Limb (tissue), 2 donors: ENCODE measurements at regions not wholly inside any gene's neighbourhood (a gene's known extent, or its start where the extent isn't known, plus 50 kb on each side); places are given as distances from the start of the nearest gene placed in this dataset.
A peak's percentile ranks its signal among the peaks of the same experiment; 100 is the strongest.

Experiments
- DNase-seq, 2 donors: peaks; one replicate each; pipeline ENCODE4 v3.0.0-alpha.2; 2016; ENCODE audit errors: extremely low spot score in 2 of 2

GRCh38 chr20:60361761-60362395 is 403.7 kb downstream of the CDH26 start:
- DNase-seq: peak in 1 of 2 donors; percentile 25

- DNase-seq: peak in 1 of 2 donors; percentile 13
Observed at GRCh38 chr20:60362531-60362930, 404.3 kb downstream of the CDH26 start.

DNA sequence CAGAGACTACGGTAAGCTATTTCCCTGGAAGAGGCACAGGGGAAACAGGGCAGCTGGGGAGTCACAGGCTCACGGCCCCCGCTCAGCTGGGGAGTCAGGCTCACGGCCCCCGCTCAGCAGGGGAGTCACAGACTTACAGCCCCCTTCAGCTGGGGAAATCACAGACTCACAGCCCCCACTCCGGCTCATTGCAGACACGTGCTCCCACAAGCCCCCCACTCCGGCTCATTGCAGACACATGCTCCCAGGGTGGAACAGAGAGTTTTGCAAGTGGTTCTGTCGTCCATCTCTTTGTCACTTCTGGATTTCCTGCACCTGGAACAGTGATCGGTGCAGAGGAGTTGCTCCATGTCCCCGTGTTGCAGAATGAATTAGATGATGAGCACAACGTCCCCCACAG is 405.5 kb downstream of the CDH26 start:
- DNase-seq: no peak

- no peak for DNase-seq
Observed at GRCh38 chr20:60365064-60365666, 406.9 kb downstream of the CDH26 start.

DNA sequence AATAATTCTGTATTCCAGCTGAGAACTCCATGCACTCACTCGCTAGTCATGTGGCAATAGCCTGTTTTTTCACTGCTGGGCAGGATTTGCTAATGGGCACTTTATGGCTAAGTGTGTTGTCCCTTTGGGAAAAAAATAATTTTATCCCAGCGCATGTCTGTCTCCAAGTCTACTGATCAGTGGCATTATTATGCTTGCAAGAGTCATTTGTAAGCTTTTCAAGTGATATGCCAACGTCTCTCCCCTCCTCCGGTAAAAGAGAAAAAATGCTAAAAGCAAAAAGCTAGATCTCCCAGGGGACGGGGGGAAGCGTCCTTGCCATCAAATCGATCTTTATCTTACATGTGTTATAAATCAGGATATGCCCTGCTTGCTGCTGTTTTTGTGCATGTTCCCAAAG is 407.7 kb downstream of the CDH26 start:
- no peak for DNase-seq

DNA sequence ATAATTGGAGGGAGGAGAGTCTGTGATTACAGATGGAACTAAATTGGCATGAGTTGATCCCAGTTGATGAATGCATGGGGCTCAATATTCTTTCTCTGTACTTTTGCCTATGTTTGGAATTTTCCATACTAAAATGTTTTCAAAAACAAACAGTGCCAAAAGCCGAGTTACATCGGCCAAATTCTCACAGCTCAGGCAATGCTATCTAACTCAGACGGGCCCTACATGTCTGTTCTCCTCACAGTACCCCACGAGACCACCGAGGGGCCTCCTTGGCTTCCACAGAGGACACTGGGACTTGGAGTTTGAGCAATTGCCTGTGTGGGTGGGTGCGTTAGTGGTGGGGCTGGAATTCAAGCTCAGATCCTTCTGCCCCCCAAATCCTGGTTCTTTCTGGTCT is 413.2 kb downstream of the CDH26 start:
- DNase-seq: no peak

- DNase-seq: no peak
Observed at GRCh38 chr20:60372275-60372674, 414.1 kb downstream of the CDH26 start.

GRCh38 chr20:60372822-60373221 is 414.6 kb downstream of the CDH26 start:
- DNase-seq: no peak

GRCh38 chr20:60378620-60379019 is 420.4 kb downstream of the CDH26 start:
- no peak for DNase-seq

DNA sequence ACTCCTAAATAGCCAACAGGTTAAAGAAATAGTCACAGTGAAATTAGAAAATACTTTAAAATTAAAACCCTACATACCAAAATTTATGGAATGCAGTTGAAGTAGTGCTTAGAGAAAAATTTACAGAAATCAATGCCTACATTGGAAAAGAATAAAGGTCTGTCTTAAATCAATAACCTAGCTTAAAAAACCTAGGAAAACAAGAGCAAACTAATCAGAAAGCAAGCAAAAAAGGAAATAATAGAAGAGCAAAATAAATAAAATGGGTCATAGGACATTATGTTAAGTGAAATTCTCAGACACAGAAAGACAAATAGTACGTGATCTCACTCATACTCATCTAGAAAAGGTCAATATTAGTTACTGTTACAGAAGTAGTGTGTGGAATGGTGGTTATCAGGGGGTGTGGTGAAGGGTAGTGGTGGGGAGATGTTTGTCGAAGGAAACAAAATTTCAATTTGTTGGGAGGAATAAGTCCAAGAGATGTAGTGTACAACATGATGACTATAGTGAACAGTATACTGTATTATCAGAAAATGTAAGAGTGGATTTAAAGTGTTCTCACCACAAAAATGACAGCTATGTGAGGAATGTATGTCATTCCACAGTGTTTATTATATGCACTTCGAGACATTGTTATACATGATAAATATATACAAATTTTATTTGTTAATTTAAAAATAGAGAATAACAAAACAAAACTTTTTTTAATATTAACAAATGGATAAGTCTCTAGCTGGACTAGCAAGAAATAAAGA is 423.6 kb downstream of the CDH26 start:
- no peak for DNase-seq

- no peak for DNase-seq
Observed at GRCh38 chr20:60389441-60389840, 431.2 kb downstream of the CDH26 start.

- no peak for DNase-seq
Observed at GRCh38 chr20:60389882-60390281, 431.7 kb downstream of the CDH26 start.

DNA sequence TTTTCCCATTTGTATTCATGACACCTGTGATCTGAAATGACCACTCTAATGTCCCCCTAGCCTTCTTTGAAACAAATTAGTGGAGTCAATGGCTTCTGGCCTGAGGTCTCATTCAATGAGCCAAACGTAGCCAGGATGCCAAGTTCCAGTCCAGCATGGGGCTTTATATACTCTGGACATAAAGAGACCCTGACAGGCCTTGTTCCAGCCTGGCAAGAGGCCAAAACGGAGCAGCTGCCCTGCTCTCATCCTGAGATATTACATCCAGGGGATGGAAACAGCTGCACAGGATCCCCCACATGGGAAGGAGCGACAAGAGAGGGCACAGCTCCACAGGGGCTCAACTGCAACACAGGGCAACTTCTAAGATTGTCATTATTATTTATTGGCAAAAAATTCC is 437.8 kb downstream of the CDH26 start:
- DNase-seq: peak; percentile 58 to 64

DNA sequence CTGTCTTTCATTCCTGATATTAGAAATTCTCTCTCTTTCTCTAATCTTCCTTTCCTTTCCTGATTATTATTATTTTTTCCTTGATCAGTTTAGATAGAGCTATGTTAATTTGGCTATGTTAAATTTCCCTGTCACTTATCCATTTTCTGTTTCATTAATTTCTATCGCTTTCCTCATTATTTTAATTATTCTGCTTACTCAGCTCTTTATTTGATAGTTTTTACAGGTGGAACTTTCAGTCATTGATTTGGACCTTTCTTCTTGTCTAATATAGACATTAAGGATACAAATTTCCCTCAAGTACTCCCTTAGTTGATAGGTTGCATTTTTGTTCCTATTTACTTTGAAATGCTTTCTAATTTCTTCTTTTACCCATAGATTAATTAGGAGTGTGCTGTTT is 442.3 kb downstream of the CDH26 start:
- no peak for DNase-seq

GRCh38 chr20:60402189-60403058 is 444.2 kb downstream of the CDH26 start:
- DNase-seq: no peak

DNA sequence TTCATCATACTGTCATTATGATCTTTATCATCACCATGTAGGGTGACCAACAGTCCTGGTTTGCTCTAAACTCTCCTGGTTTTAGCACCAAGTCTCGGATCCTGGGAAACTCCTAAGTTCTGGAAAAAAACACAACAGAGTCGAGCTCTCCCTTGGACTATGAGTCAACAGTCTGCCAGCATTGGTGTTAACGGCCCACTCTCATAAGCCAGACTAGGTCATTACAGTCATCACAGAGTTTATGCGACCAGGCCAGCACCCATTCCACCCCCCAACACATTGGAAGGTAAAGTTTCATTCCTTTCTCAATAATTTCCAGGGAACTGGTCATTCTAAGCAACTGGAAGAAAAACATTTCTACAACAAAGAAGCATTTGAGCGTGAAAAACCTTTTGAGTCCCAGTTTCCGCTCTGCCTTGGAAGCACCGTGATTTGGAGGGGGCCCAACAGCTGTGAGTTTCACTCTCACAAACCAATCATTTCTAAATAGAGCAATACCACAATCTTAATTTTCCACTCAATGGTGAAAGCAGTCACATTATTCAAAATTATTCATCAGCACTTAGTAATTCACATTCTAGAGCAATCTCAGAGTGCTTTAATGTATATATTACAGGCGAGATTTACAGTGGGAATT is 445.0 kb downstream of the CDH26 start:
- peak in 1 of 2 donors; percentile 18 for DNase-seq

DNA sequence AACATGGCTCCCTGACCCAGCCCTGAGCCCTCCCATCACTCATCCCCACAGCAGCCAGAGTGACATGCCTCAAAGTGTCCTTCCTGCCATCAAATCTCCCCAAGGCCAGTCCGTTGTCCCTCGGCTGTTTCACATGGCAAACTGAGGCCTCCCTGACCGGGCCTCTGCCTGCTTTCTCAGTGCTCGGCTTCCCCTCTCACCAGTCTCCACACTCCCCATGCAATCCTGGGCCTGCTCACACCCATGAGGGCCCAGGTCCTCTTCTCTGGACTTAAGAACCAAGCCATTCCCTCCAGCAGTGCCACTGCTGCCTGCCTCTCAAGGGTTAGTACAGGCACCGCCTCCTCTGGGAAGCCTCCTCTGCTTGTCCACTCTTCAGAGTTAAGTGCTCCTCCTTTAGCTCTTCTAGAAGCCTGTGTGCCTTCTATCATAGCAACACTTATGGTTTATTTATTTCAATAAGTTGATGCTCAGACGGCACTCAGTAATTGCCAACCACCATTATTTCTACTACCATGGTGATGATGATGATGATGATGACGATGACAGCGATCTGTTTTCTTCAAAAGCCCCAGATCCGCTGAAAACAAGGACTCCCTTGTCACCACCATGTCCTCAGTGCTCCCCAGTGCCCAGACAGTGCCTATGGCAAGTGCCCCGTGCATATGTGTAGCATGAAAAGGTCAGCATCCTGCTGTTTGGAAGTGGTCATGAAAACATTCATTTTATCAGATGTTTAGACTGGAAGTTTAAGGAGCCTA is 449.0 kb downstream of the CDH26 start:
- no peak for DNase-seq

GRCh38 chr20:60407938-60408337 is 449.7 kb downstream of the CDH26 start:
- DNase-seq: no peak

GRCh38 chr20:60408435-60408834 is 450.2 kb downstream of the CDH26 start:
- no peak for DNase-seq

DNA sequence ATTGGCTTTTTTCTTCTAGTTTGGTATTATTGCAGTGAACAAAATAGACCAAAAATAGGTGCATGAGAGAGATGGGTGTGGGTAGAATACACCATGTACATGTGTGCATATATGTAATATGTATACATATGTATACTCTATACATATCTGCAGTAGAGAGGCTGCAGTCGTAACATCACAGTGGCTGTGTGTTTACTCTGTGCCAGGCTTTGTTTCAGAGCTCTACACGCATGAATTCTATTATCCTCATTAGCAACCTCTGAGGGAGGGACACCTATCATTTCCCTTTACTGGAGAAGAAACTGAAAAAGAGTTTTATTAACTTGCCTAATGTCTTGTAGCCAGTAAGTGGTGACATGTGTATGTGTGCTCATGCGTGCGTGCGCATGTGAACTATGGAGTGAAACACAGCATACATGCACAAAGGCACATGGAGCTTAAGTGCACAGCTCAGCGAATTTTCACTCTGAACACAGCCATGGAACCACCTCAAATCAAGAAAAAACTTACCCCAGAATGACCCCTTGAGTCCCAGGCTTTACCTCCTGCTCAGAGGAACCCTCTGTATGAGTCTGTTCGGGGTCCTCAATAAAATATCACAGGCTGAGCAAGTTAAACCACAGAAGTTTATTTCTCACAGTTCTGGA is 452.5 kb downstream of the CDH26 start:
- DNase-seq: no peak
